Posterior cingulate gyrus (tissue), 11 donors: ENCODE measurements at regions not wholly inside any gene's neighbourhood (a gene's known extent, or its start where the extent isn't known, plus 50 kb on each side); places are given as distances from the start of the nearest gene placed in this dataset.
"Not testable (repeated sequence)": the region's sequence is repeated elsewhere in the genome, so short reads cannot be mapped to it uniquely, and the experiment has no call there.

Source experiments
- DNase-seq, 10 donors: peaks; one replicate each; pipeline versions ENCODE4 v3.0.0 to v3.0.0-alpha.2; 2020 to 2021; ENCODE audit warnings: mixed read lengths in 3 of 10
- intact Hi-C: fragments of 100-400 bp; cut with DNase I; formaldehyde crosslinking; loops from one replicate; pipeline ENCODE4 v1.15.1; 2023

- intact Hi-C loops: no loop called here
- DNase-seq: no peak
These were observed 602.1 kb downstream of the VGLL3 start for GRCh38 chr3:86388820-86389219.

DNA sequence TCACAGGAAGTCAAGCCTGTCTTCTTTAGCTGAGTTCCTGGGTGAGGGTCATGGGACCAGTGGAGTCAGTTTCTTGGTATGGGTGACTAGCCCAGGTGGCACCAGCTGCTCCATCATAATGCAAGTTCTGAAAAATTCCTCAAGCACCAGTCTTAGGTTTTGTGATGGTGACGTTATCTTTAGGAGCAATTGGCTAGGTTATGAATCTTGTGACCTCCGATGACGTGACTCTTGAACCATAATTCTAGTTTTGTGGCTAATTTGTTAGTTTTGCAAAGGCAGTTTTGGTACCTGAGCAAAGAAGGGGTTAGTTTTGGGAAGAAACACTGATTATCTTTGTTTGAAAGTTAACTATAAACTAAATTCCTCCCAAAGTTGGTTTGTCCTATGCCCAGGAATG lies 608.4 kb downstream of the VGLL3 start:
- DNase-seq: no peak
- intact Hi-C loops: no loop called here

DNA sequence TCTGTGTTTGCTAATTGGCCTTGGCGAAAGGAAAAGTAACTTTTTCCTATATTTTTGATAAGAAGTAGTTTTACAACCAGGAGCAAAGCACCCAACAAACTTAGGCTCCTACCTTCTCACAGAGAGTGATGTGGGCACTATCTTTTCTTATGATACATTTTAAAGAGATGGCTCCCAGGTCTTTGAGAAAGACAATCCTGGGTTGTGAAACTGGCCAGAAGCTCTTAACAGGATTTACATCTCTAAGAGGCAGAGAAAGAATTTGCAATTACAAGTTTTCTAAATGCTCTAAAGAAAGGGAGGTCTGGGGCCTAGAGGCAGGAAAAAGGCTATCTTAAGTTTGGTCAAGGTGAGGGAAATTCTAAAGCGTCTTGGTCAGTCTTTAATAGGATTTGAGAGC lies 609.7 kb downstream of the VGLL3 start:
- intact Hi-C loops: no loop called here
- no peak for DNase-seq

DNA sequence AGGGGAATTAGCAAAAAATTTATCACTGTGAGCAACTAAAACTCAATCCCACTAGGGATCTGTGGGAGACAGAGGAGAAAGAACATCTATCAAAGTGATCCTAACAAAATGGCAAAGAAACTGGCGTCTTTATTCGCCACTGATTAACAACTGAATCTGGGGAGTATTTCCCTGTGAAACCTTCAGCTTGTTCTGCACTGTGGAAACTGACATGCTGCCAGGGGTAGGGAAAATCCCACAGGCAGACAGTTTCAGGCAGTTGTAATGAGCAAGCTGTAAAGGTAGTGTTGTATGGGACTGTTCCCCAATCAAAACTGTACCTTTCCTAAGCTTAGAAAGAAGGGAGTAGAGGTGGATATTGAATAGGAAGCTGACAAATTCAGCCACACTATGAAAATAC lies 611.7 kb downstream of the VGLL3 start:
- DNase-seq: no peak
- intact Hi-C loops: no loop called here

DNA sequence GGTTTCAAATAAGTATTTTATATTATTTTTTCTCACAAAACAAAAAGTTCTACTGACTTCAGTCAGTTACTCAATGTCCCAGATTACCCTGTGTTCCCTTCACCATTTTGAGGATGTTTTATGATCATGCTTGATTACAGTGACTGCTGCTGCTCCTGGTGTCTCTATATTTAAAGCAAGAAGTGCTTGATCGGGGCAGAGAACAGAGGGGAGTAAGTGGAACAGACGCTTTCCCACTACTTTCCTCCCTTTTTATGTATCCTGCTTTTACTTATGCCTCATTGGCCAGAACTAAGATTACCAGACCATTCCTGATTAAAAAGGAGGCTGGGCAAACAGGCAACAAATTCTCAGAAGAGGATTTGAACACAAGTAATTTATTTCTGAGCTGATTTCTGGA lies 612.1 kb downstream of the VGLL3 start:
- DNase-seq: no peak
- intact Hi-C loops: no loop called here

DNA sequence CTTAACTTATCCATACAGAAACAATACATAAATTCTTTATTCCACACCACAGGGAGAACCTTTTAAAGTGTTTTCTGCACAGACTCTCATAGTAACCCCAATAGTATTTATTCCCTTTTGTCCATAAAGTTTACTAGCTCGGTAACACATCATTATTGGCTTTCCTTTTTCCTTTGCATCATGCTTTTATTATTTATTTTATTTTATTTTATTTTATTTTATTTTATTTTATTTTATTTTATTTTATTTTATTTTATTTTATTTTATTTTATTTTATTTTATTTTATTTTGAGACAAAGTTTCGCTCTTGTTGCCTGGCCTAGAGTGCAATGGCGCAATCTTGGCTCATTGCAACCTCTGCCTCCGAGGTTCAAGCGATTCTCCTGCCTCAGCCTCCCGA lies 655.4 kb downstream of the VGLL3 start:
- DNase-seq, intact Hi-C loops: not testable (repeated sequence)

DNA sequence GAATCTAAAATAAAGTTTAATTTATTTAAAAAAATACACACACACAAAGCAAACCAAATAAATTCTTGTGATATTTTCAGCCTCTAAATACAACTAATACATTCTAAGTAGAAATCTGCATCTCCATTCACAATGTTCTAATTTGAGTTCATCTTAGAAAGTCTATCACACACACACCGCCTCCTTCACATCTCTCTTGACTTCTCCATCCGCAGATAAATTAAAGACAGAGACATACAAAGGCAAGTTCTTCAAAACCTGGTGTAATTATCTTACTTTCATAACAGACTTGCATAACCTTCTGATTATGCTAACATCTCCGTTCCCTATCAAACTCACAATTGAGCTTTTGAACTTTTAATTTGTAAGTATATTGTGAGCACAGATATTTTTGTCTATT lies 657.3 kb downstream of the VGLL3 start:
- intact Hi-C loops: no loop called here
- no peak for DNase-seq

DNA sequence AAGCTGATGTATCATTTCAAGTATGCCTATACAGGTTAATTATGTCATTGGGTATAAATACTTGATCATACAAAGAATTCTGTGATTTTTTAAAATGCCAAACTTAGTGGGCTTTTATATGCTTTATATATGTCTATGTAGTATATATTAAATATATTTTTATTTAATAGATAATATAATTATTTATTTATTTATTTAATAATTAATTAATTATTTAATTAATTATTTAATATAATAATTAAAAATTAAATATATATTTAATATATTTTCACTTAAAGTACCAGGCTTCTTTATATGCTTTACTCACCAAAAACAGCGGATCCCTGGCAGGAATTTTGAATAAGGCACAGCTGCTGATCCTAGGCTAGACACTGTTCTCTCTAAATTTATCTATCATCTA lies 687.0 kb downstream of the VGLL3 start:
- no peak for DNase-seq
- intact Hi-C loops: no loop called here

DNA sequence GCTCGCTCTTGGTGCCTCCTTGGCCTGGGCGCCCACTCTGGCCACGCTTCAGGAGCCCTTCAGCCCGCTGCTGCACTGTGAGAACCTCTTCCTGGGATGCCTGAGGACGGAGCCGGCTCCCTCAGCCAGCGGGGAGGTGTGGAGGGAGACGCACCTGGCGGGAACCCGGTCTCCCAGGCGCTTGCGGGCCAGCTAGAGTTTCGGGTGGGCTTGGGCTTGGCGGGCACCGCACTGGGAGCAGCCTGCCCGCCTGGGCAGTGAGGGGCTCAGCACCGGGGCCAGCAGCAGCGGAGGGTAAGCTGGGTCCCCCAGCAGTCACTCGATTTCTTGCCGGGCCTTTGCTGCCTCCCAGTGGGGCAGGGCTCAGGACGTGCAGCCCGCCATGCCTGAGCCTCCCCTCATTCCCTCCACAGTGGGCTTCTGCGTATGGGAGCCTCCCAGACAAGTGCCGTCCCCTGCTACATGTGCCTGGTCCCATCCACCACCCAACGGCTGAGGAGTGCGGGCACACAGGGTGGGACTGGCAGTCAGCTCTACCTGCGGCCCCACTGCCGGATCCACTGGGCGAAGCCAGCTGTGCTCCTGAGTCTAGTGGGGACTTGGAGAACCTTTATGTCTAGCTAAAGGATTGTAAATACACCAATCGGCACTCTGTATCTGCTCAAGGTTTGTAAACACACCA lies 708.7 kb downstream of the VGLL3 start:
- intact Hi-C loops: no loop called here
- DNase-seq: peak in 2 of 10 donors; percentile 75 to 78

GRCh38 chr3:86269364-86270155 lies 721.4 kb downstream of the VGLL3 start:
- intact Hi-C loops: no loop called here
- no peak for DNase-seq

DNA sequence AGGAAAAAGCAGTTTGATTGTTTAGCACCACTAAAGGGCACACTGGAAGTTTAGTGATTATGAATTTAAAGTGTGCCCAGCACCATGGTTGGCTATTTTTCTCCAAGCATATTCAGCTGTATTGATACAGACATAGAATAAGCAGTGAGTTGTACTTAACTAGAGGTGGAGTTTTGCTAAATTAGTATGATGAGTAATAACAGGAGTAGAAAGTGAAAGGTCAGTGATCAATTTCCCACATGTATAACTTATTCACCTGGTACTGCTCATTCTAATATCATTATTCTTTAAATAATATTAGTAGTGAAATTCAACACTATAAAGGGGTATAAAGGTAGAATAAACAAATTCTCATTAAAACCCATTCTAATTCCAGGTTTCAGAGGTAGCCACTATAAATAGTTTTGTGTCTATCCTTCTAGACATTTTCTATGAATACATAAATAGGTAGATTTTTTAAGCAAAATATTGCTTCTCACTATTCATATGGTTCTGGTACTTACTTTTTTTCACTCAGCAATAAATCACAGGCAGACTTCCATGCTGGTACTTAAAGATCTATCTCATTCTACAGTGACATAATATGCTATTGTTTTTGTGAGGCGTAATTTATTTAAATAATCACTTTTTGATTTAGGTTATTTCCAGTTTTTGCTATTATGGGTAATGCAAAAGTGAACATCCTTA lies 732.9 kb downstream of the VGLL3 start:
- intact Hi-C loops: no loop called here
- DNase-seq: no peak

DNA sequence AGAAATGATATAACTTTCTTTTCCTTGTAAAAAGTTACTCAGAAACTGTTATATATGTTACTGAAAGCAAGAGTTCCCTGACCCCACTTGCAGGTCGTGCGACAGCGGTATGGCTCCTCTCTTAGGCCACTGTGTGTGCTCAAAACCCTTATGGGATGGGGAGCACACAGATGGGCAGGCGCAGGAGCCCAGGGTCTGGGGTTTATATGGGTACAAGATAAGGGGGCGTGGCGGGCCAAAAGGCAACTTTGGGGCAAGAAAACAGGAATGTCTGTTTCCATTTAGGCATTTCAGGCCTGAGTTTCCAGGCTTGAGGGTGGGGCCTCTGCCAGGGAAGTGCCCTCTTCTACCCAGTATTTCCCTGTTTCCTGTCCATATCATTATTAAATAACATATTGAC lies 736.5 kb downstream of the VGLL3 start:
- intact Hi-C loops: no loop called here
- no peak for DNase-seq

DNA sequence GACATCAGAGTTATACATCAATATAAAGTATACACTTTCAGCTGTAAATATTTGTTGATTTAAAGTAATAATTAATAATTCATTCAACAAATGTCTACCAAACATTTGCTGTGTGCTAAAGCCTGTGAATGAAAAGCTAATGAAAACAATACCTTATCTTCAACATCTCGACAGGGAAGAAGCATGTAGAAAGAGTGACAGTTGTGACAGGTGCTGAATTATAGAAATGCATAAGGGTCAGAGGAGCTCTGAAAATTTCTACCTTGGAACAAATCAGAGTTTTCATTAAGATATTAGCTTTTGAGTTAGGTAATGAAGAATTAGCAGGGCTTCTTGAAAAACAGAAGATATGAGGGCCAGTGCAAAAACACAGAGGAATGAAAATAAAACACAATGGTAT lies 739.2 kb downstream of the VGLL3 start:
- intact Hi-C loops: no loop called here
- DNase-seq: no peak

DNA sequence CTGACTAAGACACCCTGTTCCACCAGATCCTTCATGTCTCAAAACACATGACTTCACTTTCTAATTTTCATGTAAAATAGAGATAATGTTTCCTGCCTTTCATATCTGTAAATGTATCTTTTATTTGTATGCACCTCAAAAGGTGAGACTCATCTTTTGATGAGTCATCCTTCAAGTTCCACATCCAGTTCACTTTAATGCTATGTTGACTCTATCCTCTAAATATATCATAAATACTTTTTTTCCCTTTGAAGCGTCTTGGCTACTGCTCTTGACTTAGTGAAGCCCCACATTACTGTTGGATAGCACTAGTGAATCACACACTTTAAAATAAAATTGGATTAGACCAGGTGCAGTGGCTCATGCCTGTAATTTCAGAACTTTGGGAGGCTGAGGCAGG lies 741.1 kb downstream of the VGLL3 start:
- no peak for DNase-seq
- intact Hi-C loops: no loop called here

DNA sequence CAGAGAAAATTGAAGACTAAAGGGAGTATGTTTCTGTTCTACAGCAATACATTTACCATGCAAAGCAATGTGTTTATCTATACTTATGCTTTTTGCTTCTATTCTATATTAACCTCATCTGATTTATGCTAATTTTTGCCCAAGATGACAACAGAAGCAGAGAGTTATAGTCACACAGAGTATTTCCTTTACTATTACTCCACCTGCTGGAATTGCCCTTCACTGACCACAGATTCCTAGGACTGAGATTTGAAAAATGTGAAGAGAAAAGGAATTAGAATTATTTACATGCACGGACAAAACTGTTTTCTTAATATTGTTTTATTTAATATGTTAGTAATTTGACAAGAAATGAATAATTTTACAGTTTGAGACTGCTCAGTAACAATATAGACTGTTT lies 745.6 kb downstream of the VGLL3 start:
- intact Hi-C loops: no loop called here
- DNase-seq: no peak

GRCh38 chr3:86244905-86245304 lies 746.0 kb downstream of the VGLL3 start:
- no peak for DNase-seq
- intact Hi-C loops: no loop called here

DNA sequence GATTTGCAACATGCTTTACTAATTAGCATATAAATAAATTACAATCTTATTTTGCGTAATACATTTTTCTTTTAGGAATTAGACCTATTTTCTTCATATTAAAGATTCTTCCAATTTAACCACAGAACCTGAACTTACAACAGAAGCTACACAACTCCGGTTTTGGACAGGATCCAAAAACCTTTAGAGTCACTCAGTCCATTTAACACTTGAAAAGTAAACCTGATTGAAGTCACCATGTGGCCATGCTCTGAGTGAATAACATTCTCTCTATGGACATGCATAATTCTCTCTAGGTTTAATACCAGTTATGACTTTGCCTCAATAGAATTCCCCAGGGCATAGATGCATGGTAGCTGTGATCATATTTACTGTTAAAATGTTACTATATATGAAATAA lies 751.0 kb downstream of the VGLL3 start:
- DNase-seq: no peak
- intact Hi-C loops: no loop called here

DNA sequence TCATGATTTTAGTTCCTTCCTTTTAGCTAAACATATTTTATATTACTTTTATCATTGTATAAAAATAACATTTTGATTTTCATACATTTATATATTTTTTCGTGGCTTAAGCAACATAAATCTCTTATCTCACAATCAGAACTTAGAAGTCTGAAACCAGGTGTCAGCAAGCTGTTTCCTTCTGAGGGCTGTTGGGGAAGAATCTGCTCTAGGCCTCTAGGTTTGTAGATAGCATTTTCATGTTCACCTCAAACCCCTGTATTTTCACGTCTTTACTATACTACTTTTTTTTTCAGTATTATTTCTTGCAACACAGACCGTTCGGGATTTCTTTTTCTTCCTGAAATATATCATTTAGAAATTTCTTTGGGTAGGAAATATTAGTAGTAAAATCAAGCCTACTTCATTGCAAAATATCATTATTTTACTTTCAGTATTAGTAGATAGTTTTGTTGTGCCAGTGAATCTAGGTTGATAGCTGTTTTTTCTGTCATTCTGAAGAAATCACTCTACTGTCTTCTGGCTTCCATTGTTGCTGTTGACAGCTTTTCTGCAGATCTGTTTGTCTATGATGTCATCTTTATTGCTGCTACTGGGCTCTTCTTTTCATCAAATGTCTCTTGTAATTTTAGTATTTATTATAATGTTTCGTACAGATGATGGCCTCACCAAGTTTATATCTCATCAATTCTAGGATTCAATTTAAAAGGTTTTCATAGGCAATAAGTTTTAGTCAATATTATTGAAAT lies 756.3 kb downstream of the VGLL3 start:
- no peak for DNase-seq
- intact Hi-C loops: no loop called here

DNA sequence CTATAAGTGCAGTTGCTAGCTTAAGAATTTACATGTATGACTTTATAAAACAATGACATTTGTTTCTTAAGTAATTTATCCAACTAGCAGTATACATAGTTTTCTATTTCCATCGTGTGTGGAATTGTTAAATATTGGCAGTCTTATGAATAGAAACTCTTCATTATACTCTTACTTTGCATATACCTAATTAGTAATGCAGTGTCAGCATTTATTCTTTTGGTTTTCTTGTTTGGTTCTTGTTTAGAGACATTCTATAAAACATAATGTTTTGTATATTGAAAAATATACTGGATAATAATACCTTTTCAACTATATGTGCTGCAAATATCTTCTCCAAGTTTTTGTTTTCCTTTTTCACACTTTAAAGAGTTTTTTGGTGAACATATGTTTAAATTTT lies 760.2 kb downstream of the VGLL3 start:
- no peak for DNase-seq
- intact Hi-C loops: no loop called here

DNA sequence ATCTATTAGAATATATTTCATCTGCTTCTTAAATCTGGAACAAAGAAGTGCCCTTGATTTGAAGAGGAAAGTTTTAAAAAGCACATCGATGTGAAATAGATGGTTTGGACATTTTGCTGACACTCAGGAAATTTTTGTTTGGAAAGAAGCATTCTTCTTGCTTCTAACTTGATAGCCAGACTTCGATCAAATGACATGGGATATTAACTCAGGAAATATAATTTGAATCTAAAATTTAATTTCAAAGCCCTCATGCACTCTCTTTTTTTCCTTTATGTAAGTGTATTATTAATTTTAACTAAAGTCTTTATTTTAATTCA lies 761.2 kb downstream of the VGLL3 start:
- DNase-seq: no peak
- intact Hi-C loops: no loop called here

DNA sequence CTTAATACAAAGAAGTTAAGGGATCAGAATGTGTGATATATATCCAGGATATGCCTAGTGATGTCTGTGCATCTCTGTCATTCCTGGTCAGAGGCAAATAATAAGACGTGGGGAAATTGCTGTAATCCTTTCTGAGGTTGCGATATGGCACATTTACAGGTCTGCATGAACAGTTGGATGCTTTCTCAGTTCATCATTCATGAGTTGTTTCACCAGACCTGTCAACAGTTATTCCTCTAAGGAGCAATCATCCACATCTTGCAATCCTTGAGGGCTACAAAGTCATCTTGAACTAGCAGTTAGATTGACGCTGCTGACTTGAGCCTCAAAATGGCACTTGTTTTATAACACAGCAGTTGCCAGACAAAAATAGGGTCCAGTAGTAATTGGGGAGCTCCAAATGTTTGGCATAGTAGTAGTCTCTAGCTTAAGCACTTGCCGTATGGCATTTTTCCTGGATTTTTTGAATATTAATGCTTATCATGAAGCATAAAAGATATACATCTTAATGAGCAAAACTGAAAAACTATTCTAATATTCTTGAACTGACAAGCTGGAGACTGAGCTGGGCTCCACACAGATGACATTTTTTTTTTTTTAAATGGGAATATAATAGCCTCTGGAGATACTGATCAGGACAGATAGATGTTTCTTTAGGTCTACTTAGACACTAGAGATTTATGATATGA lies 761.7 kb downstream of the VGLL3 start:
- no peak for DNase-seq
- intact Hi-C loops: no loop called here
